PC-9 (cell line): ENCODE measurements at regions not wholly inside any gene's neighbourhood (a gene's known extent, or its start where the extent isn't known, plus 50 kb on each side); places are given as distances from the start of the nearest gene placed in this dataset.

Experiments
- EZH2 ChIP-seq: fragments of 200-600 bp; sonication (generic); IDR thresholded peaks from 2 replicates; pipeline ENCODE4 v1.8.0; 2017; ENCODE audit warnings: antibody characterized with exemption, low read depth
- TF ChIP-seq, protein P1 (sequence below): fragments of 200-600 bp; sonication (generic); conservative IDR thresholded peaks from 2 replicates; pipeline ENCODE4 v1.6.1; 2017; ENCODE audit warnings: mixed run types, antibody characterized with exemption, mild to moderate bottlenecking, moderate library complexity

DNA sequence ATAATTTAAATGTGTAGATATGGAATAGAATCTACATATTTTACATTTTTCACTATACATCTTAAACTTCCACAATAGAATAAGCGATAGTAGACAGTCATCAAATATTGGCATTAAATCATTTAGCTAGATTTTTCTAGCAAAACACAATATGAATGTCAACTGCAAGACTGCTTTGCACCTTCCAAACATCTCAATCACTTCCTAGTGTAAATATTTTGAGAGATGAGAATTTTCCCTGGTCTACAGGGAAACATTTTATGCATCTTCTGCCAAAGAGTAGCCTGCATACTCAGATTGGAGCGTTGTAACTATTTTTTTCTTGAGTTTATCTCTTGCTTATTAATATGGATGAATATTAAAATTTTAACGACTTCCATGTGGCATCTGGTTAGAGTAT, 897.4 kb downstream of the CENPC start:
- TF ChIP-seq, protein P1, sequence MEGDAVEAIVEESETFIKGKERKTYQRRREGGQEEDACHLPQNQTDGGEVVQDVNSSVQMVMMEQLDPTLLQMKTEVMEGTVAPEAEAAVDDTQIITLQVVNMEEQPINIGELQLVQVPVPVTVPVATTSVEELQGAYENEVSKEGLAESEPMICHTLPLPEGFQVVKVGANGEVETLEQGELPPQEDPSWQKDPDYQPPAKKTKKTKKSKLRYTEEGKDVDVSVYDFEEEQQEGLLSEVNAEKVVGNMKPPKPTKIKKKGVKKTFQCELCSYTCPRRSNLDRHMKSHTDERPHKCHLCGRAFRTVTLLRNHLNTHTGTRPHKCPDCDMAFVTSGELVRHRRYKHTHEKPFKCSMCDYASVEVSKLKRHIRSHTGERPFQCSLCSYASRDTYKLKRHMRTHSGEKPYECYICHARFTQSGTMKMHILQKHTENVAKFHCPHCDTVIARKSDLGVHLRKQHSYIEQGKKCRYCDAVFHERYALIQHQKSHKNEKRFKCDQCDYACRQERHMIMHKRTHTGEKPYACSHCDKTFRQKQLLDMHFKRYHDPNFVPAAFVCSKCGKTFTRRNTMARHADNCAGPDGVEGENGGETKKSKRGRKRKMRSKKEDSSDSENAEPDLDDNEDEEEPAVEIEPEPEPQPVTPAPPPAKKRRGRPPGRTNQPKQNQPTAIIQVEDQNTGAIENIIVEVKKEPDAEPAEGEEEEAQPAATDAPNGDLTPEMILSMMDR, result no peak
- no peak for TF ChIP-seq EZH2
